ENCODE measurements at regions not wholly inside any gene's neighbourhood (a gene's known extent, or its start where the extent isn't known, plus 50 kb on each side); places are given as distances from the start of the nearest gene placed in this dataset.

DNA sequence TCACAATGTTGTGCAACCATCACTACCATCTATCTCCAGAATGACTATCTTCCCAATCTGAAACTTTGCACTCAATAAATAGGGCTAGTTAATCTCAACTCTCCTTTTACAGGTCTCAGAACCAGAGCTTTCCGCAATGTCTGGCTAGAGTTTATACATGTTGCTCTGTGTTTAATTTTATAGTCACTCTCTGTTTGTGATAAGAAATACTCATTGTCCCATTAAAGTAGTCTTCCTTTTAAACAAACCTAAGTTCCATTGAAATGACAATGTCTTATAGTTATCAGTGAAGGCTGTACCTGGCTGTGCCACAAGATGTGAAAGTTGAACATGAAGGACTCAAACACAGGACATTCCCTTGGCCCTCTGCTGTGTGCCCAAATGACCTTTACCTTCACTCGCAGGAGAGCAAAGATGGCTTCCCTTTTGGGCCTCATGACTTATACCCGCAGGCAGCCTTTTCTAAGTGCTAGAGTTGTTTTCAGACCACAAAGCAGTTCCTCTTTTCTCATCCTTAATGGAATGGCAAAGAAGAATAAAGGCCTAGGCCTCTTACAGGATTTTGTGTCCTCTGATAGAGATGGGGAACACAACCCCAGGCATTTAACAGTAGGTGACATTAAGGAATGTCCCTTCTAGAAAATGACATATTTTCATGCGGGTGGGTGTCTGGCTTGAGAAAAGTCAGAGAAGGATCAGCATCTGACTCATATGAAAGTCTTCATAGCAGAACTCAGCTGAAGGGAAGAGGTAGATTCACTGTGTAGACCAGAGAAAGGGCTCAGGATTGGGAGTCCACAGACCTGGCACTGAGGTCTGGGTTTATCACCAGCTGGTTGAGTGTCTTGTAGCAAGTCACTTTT lies 69.6 kb upstream of the ATP10B start:
- TF ChIP-seq FOXK2 (IDR thresholded peaks at IDR 0.05): no peak
- no peak for TF ChIP-seq HDGF (IDR thresholded peaks at IDR 0.05; ENCODE audit: borderline replicate concordance)
- TF ChIP-seq SP1 (IDR thresholded peaks at IDR 0.05): no peak
- no peak for TF ChIP-seq TARDBP (IDR thresholded peaks at IDR 0.05)
- TF ChIP-seq FOXM1 (IDR thresholded peaks at IDR 0.05; ENCODE audit: borderline replicate concordance): no peak
- no peak for TF ChIP-seq LEF1 (IDR thresholded peaks at IDR 0.05; ENCODE audit: borderline replicate concordance)
- no peak for TF ChIP-seq ARNT (IDR thresholded peaks at IDR 0.05)
- TF ChIP-seq BHLHE40 (IDR thresholded peaks at IDR 0.05; ENCODE audit: borderline replicate concordance): no peak
- TF ChIP-seq ELF4 (IDR thresholded peaks at IDR 0.05): no peak
- TF ChIP-seq CTBP1 (IDR thresholded peaks at IDR 0.05; ENCODE audit: borderline replicate concordance): no peak

All from HEK293T (cell line).